H1 (cell line): ENCODE measurements at regions not wholly inside any gene's neighbourhood (a gene's known extent, or its start where the extent isn't known, plus 50 kb on each side); places are given as distances from the start of the nearest gene placed in this dataset.
"Not testable (repeated sequence)": the region's sequence is repeated elsewhere in the genome, so short reads cannot be mapped to it uniquely, and the experiment has no call there.

Experiments
- CTCF ChIA-PET: fragments of 300-600 bp; sonication (Branson Sonifier 250); formaldehyde crosslinking; loops from one replicate; lab custom pipeline; 2021; ENCODE audit not compliant: partially characterized antibody; lab: Charles Lee
- POLR2A ChIA-PET: fragments of 300-600 bp; sonication (Branson Sonifier 250); formaldehyde crosslinking; loops from one replicate; lab custom pipeline; 2021; ENCODE audit warnings: inconsistent platforms; ENCODE audit not compliant: partially characterized antibody; lab: Charles Lee
- DNase-seq, 2 experiments: peaks; one replicate each; pipeline versions ENCODE4 v3.0.0 to v3.0.0-alpha.2; 2010 to 2022; ENCODE audit warnings: low spot score in 2 of 2, low read depth in 1 of 2, mixed read lengths in 1 of 2
- FAIRE-seq: peaks from 2 replicates; lab custom pipeline; 2011; peaks lifted over from hg19 to GRCh38; lab: Jason Lieb, UNC
- H2AFZ ChIP-seq: 2 replicates; pipeline ENCODE4 v1.8.1; 2012; ENCODE audit warnings: low read length, inconsistent platforms
- H2AK5ac ChIP-seq: 2 replicates; pipeline ENCODE4 v1.6.1; 2013; ENCODE audit warnings: low read depth, low read length
- H2BK120ac ChIP-seq: replicated peaks from 2 replicates; pipeline ENCODE3; 2013; ENCODE audit warnings: low read depth, low read length, inconsistent platforms
- H2BK12ac ChIP-seq: 2 replicates; pipeline ENCODE4 v1.6.1; 2013; ENCODE audit warnings: low read depth, low read length
- H2BK15ac ChIP-seq: 2 replicates; pipeline ENCODE4 v1.6.1; 2013; ENCODE audit warnings: low read length
- H2BK20ac ChIP-seq: 2 replicates; pipeline ENCODE4 v1.6.1; 2013; ENCODE audit warnings: low read length
- H2BK5ac ChIP-seq: 2 replicates; pipeline ENCODE4 v1.6.1; 2013; ENCODE audit warnings: low read depth, low read length
- H3K14ac ChIP-seq: 2 replicates; pipeline ENCODE4 v1.6.1; 2013; ENCODE audit warnings: inconsistent platforms; ENCODE audit not compliant: insufficient read length
- H3K18ac ChIP-seq: 2 replicates; pipeline ENCODE4 v1.6.1; 2013; ENCODE audit warnings: low read length; ENCODE audit errors: extremely low read depth
- H3K23ac ChIP-seq: 2 replicates; pipeline ENCODE4 v1.6.1; 2013; ENCODE audit warnings: inconsistent platforms; ENCODE audit not compliant: insufficient read length
- H3K23me2 ChIP-seq: 2 replicates; pipeline ENCODE4 v1.6.1; 2013; ENCODE audit warnings: low read depth, low read length
- H3K27ac ChIP-seq: 2 replicates; pipeline ENCODE4 v1.6.1; 2011; ENCODE audit warnings: low read depth, low read length, inconsistent platforms
- H3K27me3 ChIP-seq, 4 experiments: replicated peaks in 1 of 4; 1 replicate in 1 of 4; 2 replicates in 3 of 4; pipeline versions ENCODE4 v1.6.1 to v1.8.1; 2011 to 2013; ENCODE audit warnings: low read length in 3 of 4, mild to moderate bottlenecking in 3 of 4, inconsistent platforms in 2 of 4, mixed read lengths in 2 of 4, moderate library complexity in 1 of 4; ENCODE audit not compliant: control insufficient read depth in 3 of 4, insufficient read depth in 3 of 4; ENCODE audit errors: extremely low read depth in 1 of 4
- H3K36me3 ChIP-seq, 4 experiments: 2 replicates each; pipeline versions ENCODE4 v1.6.1 to v1.8.1; 2011 to 2013; ENCODE audit warnings: mild to moderate bottlenecking in 4 of 4, low read length in 3 of 4, moderate library complexity in 2 of 4, control low read depth in 1 of 4, inconsistent platforms in 1 of 4; ENCODE audit not compliant: insufficient read depth in 4 of 4, control insufficient read depth in 2 of 4
- H3K4ac ChIP-seq: replicated peaks from 2 replicates; pipeline ENCODE3; 2013; ENCODE audit warnings: low read length, low read depth, mixed read lengths, inconsistent platforms; ENCODE audit not compliant: insufficient read length
- H3K4me1 ChIP-seq, 4 experiments: replicated peaks in 1 of 4; 1 replicate in 1 of 4; 2 replicates in 3 of 4; pipeline versions ENCODE4 v1.6.1 to v1.8.1; 2011 to 2013; ENCODE audit warnings: low read length in 3 of 4, inconsistent platforms in 2 of 4, mixed read lengths in 1 of 4; ENCODE audit not compliant: insufficient read depth in 4 of 4, control insufficient read depth in 3 of 4
- H3K4me2 ChIP-seq, 2 experiments: 2 replicates each; pipeline versions ENCODE4 v1.6.1 to v1.8.1; 2011 to 2013; ENCODE audit warnings: low read depth in 2 of 2, low read length in 2 of 2, control low read depth in 1 of 2, inconsistent platforms in 1 of 2, mild to moderate bottlenecking in 1 of 2; ENCODE audit not compliant: insufficient read depth in 1 of 2
- H3K4me3 ChIP-seq, 4 experiments: fragments of 200-600, 300-600 bp in 1 of 4; sonication (generic), shearing (Covaris generic), sonication (Bioruptor Twin) in 1 of 4; 2 replicates each; pipeline versions ENCODE4 v1.5.1 to v1.8.1; 2011 to 2016; ENCODE audit warnings: low read length in 4 of 4, low read depth in 3 of 4, control low read depth in 2 of 4, inconsistent platforms in 2 of 4, mild to moderate bottlenecking in 2 of 4, mixed read lengths in 1 of 4, moderate library complexity in 1 of 4; ENCODE audit not compliant: insufficient read depth in 2 of 4; ENCODE audit errors: extremely low read depth in 1 of 4
- H3K56ac ChIP-seq: replicated peaks from 2 replicates; pipeline ENCODE3; 2013; ENCODE audit warnings: low read depth, mild to moderate bottlenecking, mixed read lengths, low read length, inconsistent platforms; ENCODE audit not compliant: insufficient read length
- H3K79me1 ChIP-seq: 2 replicates; pipeline ENCODE4 v1.6.1; 2013; ENCODE audit warnings: low read depth, low read length, control low read depth
- H3K79me2 ChIP-seq, 2 experiments: 2 replicates each; pipeline versions ENCODE4 v1.6.1 to v1.8.1; 2012 to 2013; ENCODE audit warnings: low read length in 2 of 2, mild to moderate bottlenecking in 2 of 2, inconsistent platforms in 1 of 2; ENCODE audit not compliant: insufficient read depth in 2 of 2, control insufficient read depth in 1 of 2
- H3K9ac ChIP-seq, 4 experiments: replicated peaks in 1 of 4; 1 replicate in 1 of 4; 2 replicates in 3 of 4; pipeline versions ENCODE4 v1.6.1 to v1.8.1; 2011 to 2013; ENCODE audit warnings: low read depth in 3 of 4, low read length in 3 of 4, control low read depth in 2 of 4, mild to moderate bottlenecking in 2 of 4, moderate library complexity in 2 of 4, inconsistent platforms in 1 of 4; ENCODE audit errors: extremely low read depth in 1 of 4
- H3K9me3 ChIP-seq, 2 experiments: 2 replicates each; pipeline versions ENCODE4 v1.6.1 to v1.8.1; 2012 to 2013; ENCODE audit warnings: mild to moderate bottlenecking in 2 of 2, moderate library complexity in 2 of 2, control low read depth in 1 of 2, inconsistent platforms in 1 of 2, low read depth in 1 of 2, low read length in 1 of 2, mixed read lengths in 1 of 2; ENCODE audit not compliant: insufficient read depth in 2 of 2
- H4K20me1 ChIP-seq, 2 experiments: replicated peaks in 1 of 2; 2 replicates each; pipeline versions ENCODE3 to v1.8.1; 2011 to 2013; ENCODE audit warnings: inconsistent platforms in 2 of 2, low read length in 2 of 2, mild to moderate bottlenecking in 1 of 2; ENCODE audit not compliant: insufficient read depth in 2 of 2, control insufficient read depth in 1 of 2
- H4K5ac ChIP-seq: 2 replicates; pipeline ENCODE4 v1.6.1; 2013; ENCODE audit warnings: low read length, low read depth, mixed read lengths, inconsistent platforms; ENCODE audit not compliant: insufficient read length
- H4K8ac ChIP-seq: 2 replicates; pipeline ENCODE4 v1.8.0; 2013; ENCODE audit warnings: mild to moderate bottlenecking, moderate library complexity, low read length, inconsistent platforms; ENCODE audit not compliant: insufficient read depth; ENCODE audit errors: extremely low read depth
- H4K91ac ChIP-seq: replicated peaks from 2 replicates; pipeline ENCODE3; 2013; ENCODE audit warnings: low read length, mixed read lengths, inconsistent platforms; ENCODE audit not compliant: insufficient read length
- CBX8 ChIP-seq: fragments of 300-800, 300-1000 bp; sonication (generic); IDR thresholded peaks from 2 replicates; pipeline ENCODE4 v1.7.1; 2016; ENCODE audit warnings: low read depth, low read length, borderline replicate concordance
- CREB1 ChIP-seq: IDR thresholded peaks from 2 replicates; pipeline ENCODE4 v1.6.1; 2012; ENCODE audit warnings: inconsistent platforms
- WGBS, 2 experiments: shearing (Covaris generic) in 1 of 2; methylation state at CpG; one replicate each; pipeline versions ENCODE4 v1.1.6 to v1.1.7; 2013 to 2015; ENCODE audit warnings: low lambda C conversion rate in 2 of 2, mixed read lengths in 2 of 2, inconsistent platforms in 1 of 2, low coverage in 1 of 2, missing lambda C conversion rate in 1 of 2; ENCODE audit not compliant: insufficient replicate concordance in 2 of 2, insufficient coverage in 1 of 2, insufficient read length in 1 of 2; ENCODE audit errors: extremely low coverage in 1 of 2, missing lambda C conversion rate in 1 of 2; 5-methylcytosine and 5-hydroxymethylcytosine counted together

GRCh38 chr10:6984971-6985370 is 404.9 kb upstream of the PRKCQ start:
- H4K91ac ChIP-seq = no peak overlapping the region
- H3K18ac ChIP-seq = no peak overlapping the region
- no peak overlapping the region for H2BK15ac ChIP-seq
- H3K9me3 ChIP-seq = no peaks in the 10 kb centered on the region
- H4K5ac ChIP-seq = no peak overlapping the region
- no peak overlapping the region for H3K23ac ChIP-seq
- no peak overlapping the region for H3K56ac ChIP-seq
- no peak overlapping the region for H3K14ac ChIP-seq
- FAIRE-seq (no peak), DNase-seq (no peak)
- H2AFZ ChIP-seq = no peak overlapping the region
- no peak overlapping the region for H2BK20ac ChIP-seq
- no peaks in the 10 kb centered on the region for H3K27me3 ChIP-seq
- no peaks in the 10 kb centered on the region for H3K79me2 ChIP-seq
- H4K8ac ChIP-seq = no peak overlapping the region
- H4K20me1 ChIP-seq = no peaks in the 10 kb centered on the region
- H2BK5ac ChIP-seq = no peak overlapping the region
- no peak overlapping the region for H2AK5ac ChIP-seq
- no peak overlapping the region for H3K27ac ChIP-seq
- ChIA-PET CTCF (interaction anchor here (0.6 to 1.8 kb wide), 4 partner anchors 10 to 99 kb away, joined by 3 to 6 read pairs (median 4); no protein-coding TSS in a partner anchor), POLR2A (interaction anchor here (0.6 kb wide), 1 partner anchor 189 kb away, joined by 3 read pairs; no protein-coding TSS in a partner anchor)
- no peaks in the 10 kb centered on the region for H3K79me1 ChIP-seq
- 64% methylated on average over 2 of the region's 2 CpGs; no CpG with 5 or more reads in 1 of the 2 experiments for WGBS, 2 experiments
- H3K4ac ChIP-seq = no peak overlapping the region
- no peaks in the 10 kb centered on the region for H3K4me1 ChIP-seq
- no peaks in the 10 kb centered on the region for H3K23me2 ChIP-seq
- no peak overlapping the region for H3K4me3 ChIP-seq
- H2BK12ac ChIP-seq = no peak overlapping the region
- no peaks in the 10 kb centered on the region for H3K36me3 ChIP-seq
- H3K4me2 ChIP-seq = no peak overlapping the region
- TF ChIP-seq CREB1 (no peak), CBX8 (no peak)
- no peak overlapping the region for H3K9ac ChIP-seq
- H2BK120ac ChIP-seq = no peak overlapping the region

- H3K23me2 ChIP-seq, H3K27me3 ChIP-seq, H3K27ac ChIP-seq, H2BK15ac ChIP-seq, H3K9ac ChIP-seq, H3K23ac ChIP-seq, H3K4me2 ChIP-seq, H2BK5ac ChIP-seq, H2BK20ac ChIP-seq, H4K20me1 ChIP-seq, FAIRE-seq, H3K9me3 ChIP-seq, POLR2A ChIA-PET, H2AK5ac ChIP-seq, H3K79me2 ChIP-seq, H3K18ac ChIP-seq, H2AFZ ChIP-seq, H2BK120ac ChIP-seq, H4K5ac ChIP-seq, H4K91ac ChIP-seq, H4K8ac ChIP-seq, H3K4ac ChIP-seq, DNase-seq, H2BK12ac ChIP-seq, H3K4me3 ChIP-seq, H3K36me3 ChIP-seq, H3K14ac ChIP-seq, H3K79me1 ChIP-seq, H3K4me1 ChIP-seq, H3K56ac ChIP-seq: not testable (repeated sequence)
- CTCF ChIA-PET = interaction anchor here (1.8 kb wide), 2 partner anchors 64 to 66 kb away, joined by 5 to 6 read pairs; no protein-coding TSS in a partner anchor
- WGBS, 2 experiments = 88% methylated on average over 4 of the region's 5 CpGs; no CpG with 5 or more reads in 1 of the 2 experiments
Observed at GRCh38 chr10:6984016-6984415, 403.9 kb upstream of the PRKCQ start.
